ENCODE measurements at regions not wholly inside any gene's neighbourhood (a gene's known extent, or its start where the extent isn't known, plus 50 kb on each side); places are given as distances from the start of the nearest gene placed in this dataset.

DNA sequence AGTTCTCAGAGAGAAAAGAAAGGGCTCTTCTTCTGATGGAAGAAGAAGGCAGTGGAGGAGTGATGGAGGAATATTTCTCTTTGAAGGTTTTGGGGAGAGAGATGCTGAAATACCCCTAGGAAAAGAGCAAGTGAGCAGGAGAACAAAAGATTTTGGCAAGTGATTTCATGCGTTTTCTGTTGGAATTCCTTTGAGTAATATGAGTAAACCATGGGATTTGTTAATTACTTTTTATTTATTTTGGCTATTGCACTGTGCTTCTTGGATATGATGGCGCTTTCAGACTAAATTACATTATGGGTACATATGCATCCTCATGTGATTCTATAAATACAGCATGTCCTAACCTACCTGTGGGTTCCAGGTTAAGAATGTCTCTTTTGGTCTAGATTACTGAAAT, 210.1 kb upstream of the PTGFR start:
- no peak overlapping the region for H3K4me3 ChIP-seq (ENCODE audit: control insufficient read depth in 1 of 7, extremely low read depth in 1 of 7, insufficient read depth in 4 of 7, low read depth in 2 of 7, low read length in 6 of 7)
- no peaks in the 10 kb centered on the region for H3K9me3 ChIP-seq (ENCODE audit: control extremely low read depth in 1 of 5, control insufficient read depth in 4 of 5, insufficient read depth in 2 of 5, low read depth in 1 of 5, low read length in 4 of 5)
- ChIA-PET POLR2A (no interaction called here), CTCF (no interaction called here)
- 100% methylated on average over 1 of the region's 2 CpGs for WGBS (ENCODE audit: insufficient coverage)
- H3K4me1 ChIP-seq (ENCODE audit: control extremely low read depth in 1 of 4, control insufficient read depth in 4 of 4, insufficient read depth in 4 of 4, low read length in 3 of 4) = peaks cover 0 to 12% (median 0%) of the 10 kb centered on the region in 4 experiments
- no peaks in the 10 kb centered on the region for H3K36me3 ChIP-seq (ENCODE audit: control insufficient read depth in 4 of 4, insufficient read depth in 4 of 4, low read length in 3 of 4)
- DNase-seq = no peak
- no peak overlapping the region for H3K27ac ChIP-seq (ENCODE audit: insufficient read depth in 1 of 2, low read depth in 1 of 2, low read length in 2 of 2, poor library complexity in 1 of 2, severe bottlenecking in 2 of 2)
- H3K27me3 ChIP-seq (replicated peaks in 2 of 5; ENCODE audit: control insufficient read depth in 4 of 5, insufficient read depth in 5 of 5, low read length in 4 of 5) = no peaks in the 10 kb centered on the region

DNA sequence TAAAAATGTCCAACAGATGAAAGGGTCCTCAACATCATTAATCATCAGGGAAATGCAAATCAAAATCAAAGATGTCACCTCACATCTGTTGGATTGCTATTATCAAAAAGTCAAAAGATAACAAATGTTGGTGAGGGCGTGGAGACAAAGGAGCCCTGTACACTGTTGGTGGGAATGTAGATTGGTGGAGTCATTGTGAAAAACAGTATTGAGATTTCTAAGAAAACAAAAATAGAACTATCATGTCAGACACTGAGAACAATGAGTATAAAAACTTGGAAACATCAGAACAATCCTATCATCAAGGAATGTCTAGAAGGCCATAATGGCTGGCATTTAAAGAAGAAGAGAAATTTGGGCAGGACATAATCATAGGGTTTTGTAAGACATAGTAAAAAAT, 209.2 kb upstream of the PTGFR start:
- ChIA-PET CTCF (no interaction called here), POLR2A (no interaction called here)
- H3K4me1 ChIP-seq (ENCODE audit: control extremely low read depth in 1 of 4, control insufficient read depth in 4 of 4, insufficient read depth in 4 of 4, low read length in 3 of 4) = peaks cover 0 to 12% (median 0%) of the 10 kb centered on the region in 4 experiments
- no peaks in the 10 kb centered on the region for H3K36me3 ChIP-seq (ENCODE audit: control insufficient read depth in 4 of 4, insufficient read depth in 4 of 4, low read length in 3 of 4)
- WGBS (ENCODE audit: insufficient coverage) = no CpG with 5 or more reads among the region's 1 CpG
- no peaks in the 10 kb centered on the region for H3K9me3 ChIP-seq (ENCODE audit: control extremely low read depth in 1 of 5, control insufficient read depth in 4 of 5, insufficient read depth in 2 of 5, low read depth in 1 of 5, low read length in 4 of 5)
- H3K4me3 ChIP-seq (ENCODE audit: control insufficient read depth in 1 of 7, extremely low read depth in 1 of 7, insufficient read depth in 4 of 7, low read depth in 2 of 7, low read length in 6 of 7) = no peak overlapping the region
- H3K27ac ChIP-seq (ENCODE audit: insufficient read depth in 1 of 2, low read depth in 1 of 2, low read length in 2 of 2, poor library complexity in 1 of 2, severe bottlenecking in 2 of 2) = no peak overlapping the region
- no peaks in the 10 kb centered on the region for H3K27me3 ChIP-seq (replicated peaks in 2 of 5; ENCODE audit: control insufficient read depth in 4 of 5, insufficient read depth in 5 of 5, low read length in 4 of 5)
- DNase-seq = no peak

DNA sequence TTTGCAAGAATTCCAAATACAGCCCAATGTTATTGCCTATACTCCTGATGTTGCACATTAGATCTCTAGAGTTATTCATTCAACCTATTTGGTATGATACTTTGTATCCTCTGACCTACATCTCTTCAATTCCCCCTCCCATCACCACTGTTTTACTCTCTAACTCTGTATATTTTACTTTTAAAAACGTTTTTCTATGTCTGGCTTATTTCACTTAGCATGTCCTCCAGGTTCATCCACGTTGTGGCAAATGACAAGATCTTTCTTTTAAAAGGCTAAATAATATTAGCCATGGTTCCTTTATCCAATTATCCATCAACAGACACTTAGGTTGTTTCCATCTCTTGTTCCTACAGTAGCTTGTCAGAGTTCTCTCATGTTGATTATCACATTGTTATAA, 207.1 kb upstream of the PTGFR start:
- 33% methylated on average over 1 of the region's 2 CpGs for WGBS (ENCODE audit: insufficient coverage)
- peaks cover 0 to 2% (median 0%) of the 10 kb centered on the region in 5 experiments for H3K27me3 ChIP-seq (replicated peaks in 2 of 5; ENCODE audit: control insufficient read depth in 4 of 5, insufficient read depth in 5 of 5, low read length in 4 of 5)
- no peak overlapping the region for H3K4me3 ChIP-seq (ENCODE audit: control insufficient read depth in 1 of 7, extremely low read depth in 1 of 7, insufficient read depth in 4 of 7, low read depth in 2 of 7, low read length in 6 of 7)
- no peaks in the 10 kb centered on the region for H3K4me1 ChIP-seq (ENCODE audit: control extremely low read depth in 1 of 4, control insufficient read depth in 4 of 4, insufficient read depth in 4 of 4, low read length in 3 of 4)
- CTCF ChIA-PET = no interaction called here
- DNase-seq = no peak
- H3K27ac ChIP-seq (ENCODE audit: insufficient read depth in 1 of 2, low read depth in 1 of 2, low read length in 2 of 2, poor library complexity in 1 of 2, severe bottlenecking in 2 of 2) = no peak overlapping the region
- POLR2A ChIA-PET = no interaction called here
- H3K9me3 ChIP-seq (ENCODE audit: control extremely low read depth in 1 of 5, control insufficient read depth in 4 of 5, insufficient read depth in 2 of 5, low read depth in 1 of 5, low read length in 4 of 5) = no peaks in the 10 kb centered on the region
- H3K36me3 ChIP-seq (ENCODE audit: control insufficient read depth in 4 of 4, insufficient read depth in 4 of 4, low read length in 3 of 4) = no peaks in the 10 kb centered on the region

DNA sequence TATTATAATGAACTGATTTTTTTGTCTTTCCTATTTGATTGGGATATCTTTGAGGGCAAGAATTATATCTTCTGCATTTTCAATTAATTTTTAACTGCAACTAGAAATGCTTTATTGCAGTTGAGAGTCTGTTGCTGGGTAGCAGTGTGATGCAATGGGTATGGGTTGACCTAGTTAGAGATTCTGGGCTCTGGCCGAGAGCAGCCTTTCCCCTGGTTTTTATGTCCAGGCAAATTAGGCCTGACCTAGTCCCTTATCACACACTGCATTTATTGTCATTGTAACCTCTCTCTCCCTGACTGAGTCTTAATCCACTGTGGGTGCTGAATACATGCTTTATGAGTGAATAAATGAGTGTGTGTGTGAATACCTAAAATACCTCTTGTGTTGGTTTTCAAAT, 206.4 kb upstream of the PTGFR start:
- POLR2A ChIA-PET = no interaction called here
- Histone ChIP-seq H3K27ac (ENCODE audit: insufficient read depth in 1 of 2, low read depth in 1 of 2, low read length in 2 of 2, poor library complexity in 1 of 2, severe bottlenecking in 2 of 2) (no peak overlapping the region), H3K9me3 (ENCODE audit: control extremely low read depth in 1 of 5, control insufficient read depth in 4 of 5, insufficient read depth in 2 of 5, low read depth in 1 of 5, low read length in 4 of 5) (no peaks in the 10 kb centered on the region), H3K4me1 (ENCODE audit: control extremely low read depth in 1 of 4, control insufficient read depth in 4 of 4, insufficient read depth in 4 of 4, low read length in 3 of 4) (no peaks in the 10 kb centered on the region), H3K36me3 (ENCODE audit: control insufficient read depth in 4 of 4, insufficient read depth in 4 of 4, low read length in 3 of 4) (no peaks in the 10 kb centered on the region), H3K4me3 (ENCODE audit: control insufficient read depth in 1 of 7, extremely low read depth in 1 of 7, insufficient read depth in 4 of 7, low read depth in 2 of 7, low read length in 6 of 7) (no peak overlapping the region), H3K27me3 (replicated peaks in 2 of 5; ENCODE audit: control insufficient read depth in 4 of 5, insufficient read depth in 5 of 5, low read length in 4 of 5) (peaks cover 0 to 2% (median 0%) of the 10 kb centered on the region in 5 experiments)
- no CpG with 5 or more reads among the region's 1 CpG for WGBS (ENCODE audit: insufficient coverage)
- no peak for DNase-seq
- CTCF ChIA-PET = no interaction called here

DNA sequence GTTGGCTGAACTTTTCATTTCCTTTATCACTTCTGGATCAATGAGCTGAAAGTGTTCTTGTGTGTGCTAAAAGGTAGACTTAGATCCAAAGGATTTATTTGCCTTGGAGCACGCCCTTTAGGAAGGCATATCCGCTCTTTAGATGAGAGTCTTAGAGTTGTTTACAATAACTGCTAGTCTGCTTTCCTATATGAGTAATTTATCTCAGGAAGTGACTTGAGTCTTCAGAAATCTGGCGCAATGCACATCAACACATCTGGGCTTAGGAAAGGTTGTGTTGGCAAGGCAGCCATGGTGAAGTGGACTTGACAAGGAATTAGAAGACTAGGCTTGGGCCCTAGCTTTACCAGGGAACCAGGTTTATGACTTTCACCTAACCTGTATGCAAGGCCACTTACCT, 204.1 kb upstream of the PTGFR start:
- POLR2A ChIA-PET = no interaction called here
- 100% methylated on average over 1 of the region's 3 CpGs for WGBS (ENCODE audit: insufficient coverage)
- no peak overlapping the region for H3K4me3 ChIP-seq (ENCODE audit: control insufficient read depth in 1 of 7, extremely low read depth in 1 of 7, insufficient read depth in 4 of 7, low read depth in 2 of 7, low read length in 6 of 7)
- no peak for DNase-seq
- H3K4me1 ChIP-seq (ENCODE audit: control extremely low read depth in 1 of 4, control insufficient read depth in 4 of 4, insufficient read depth in 4 of 4, low read length in 3 of 4) = no peaks in the 10 kb centered on the region
- CTCF ChIA-PET = no interaction called here
- H3K27me3 ChIP-seq (replicated peaks in 2 of 5; ENCODE audit: control insufficient read depth in 4 of 5, insufficient read depth in 5 of 5, low read length in 4 of 5) = peaks cover 0 to 2% (median 0%) of the 10 kb centered on the region in 5 experiments
- no peak overlapping the region for H3K27ac ChIP-seq (ENCODE audit: insufficient read depth in 1 of 2, low read depth in 1 of 2, low read length in 2 of 2, poor library complexity in 1 of 2, severe bottlenecking in 2 of 2)
- H3K9me3 ChIP-seq (ENCODE audit: control extremely low read depth in 1 of 5, control insufficient read depth in 4 of 5, insufficient read depth in 2 of 5, low read depth in 1 of 5, low read length in 4 of 5) = no peaks in the 10 kb centered on the region
- no peaks in the 10 kb centered on the region for H3K36me3 ChIP-seq (ENCODE audit: control insufficient read depth in 4 of 4, insufficient read depth in 4 of 4, low read length in 3 of 4)

DNA sequence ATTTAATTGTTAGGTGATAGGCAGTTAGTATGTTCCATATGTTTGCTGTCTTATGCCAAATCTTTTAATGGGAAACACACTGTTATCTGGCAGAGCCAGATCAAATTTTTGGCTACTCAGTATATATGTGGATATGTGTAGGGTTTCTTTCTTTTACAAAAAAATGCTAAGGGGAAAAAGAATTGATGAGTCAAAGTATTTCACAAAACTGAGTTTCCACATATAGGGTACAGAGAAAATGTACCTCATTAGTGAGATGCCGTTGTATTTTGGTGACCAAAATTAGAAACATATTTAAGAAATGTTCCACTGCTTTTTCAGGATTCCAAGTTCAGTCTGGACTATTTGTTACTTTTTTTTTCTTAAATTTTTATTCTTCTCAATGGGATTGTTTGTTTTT, 201.2 kb upstream of the PTGFR start:
- Histone ChIP-seq H3K4me3 (ENCODE audit: control insufficient read depth in 1 of 7, extremely low read depth in 1 of 7, insufficient read depth in 4 of 7, low read depth in 2 of 7, low read length in 6 of 7) (no peak overlapping the region), H3K27me3 (replicated peaks in 2 of 5; ENCODE audit: control insufficient read depth in 4 of 5, insufficient read depth in 5 of 5, low read length in 4 of 5) (peaks cover 0 to 2% (median 0%) of the 10 kb centered on the region in 5 experiments), H3K36me3 (ENCODE audit: control insufficient read depth in 4 of 4, insufficient read depth in 4 of 4, low read length in 3 of 4) (no peaks in the 10 kb centered on the region), H3K9me3 (ENCODE audit: control extremely low read depth in 1 of 5, control insufficient read depth in 4 of 5, insufficient read depth in 2 of 5, low read depth in 1 of 5, low read length in 4 of 5) (no peaks in the 10 kb centered on the region), H3K4me1 (ENCODE audit: control extremely low read depth in 1 of 4, control insufficient read depth in 4 of 4, insufficient read depth in 4 of 4, low read length in 3 of 4) (no peaks in the 10 kb centered on the region), H3K27ac (ENCODE audit: insufficient read depth in 1 of 2, low read depth in 1 of 2, low read length in 2 of 2, poor library complexity in 1 of 2, severe bottlenecking in 2 of 2) (no peak overlapping the region)
- ChIA-PET CTCF (no interaction called here), POLR2A (no interaction called here)
- no CpG with 5 or more reads among the region's 1 CpG for WGBS (ENCODE audit: insufficient coverage)
- DNase-seq = no peak

DNA sequence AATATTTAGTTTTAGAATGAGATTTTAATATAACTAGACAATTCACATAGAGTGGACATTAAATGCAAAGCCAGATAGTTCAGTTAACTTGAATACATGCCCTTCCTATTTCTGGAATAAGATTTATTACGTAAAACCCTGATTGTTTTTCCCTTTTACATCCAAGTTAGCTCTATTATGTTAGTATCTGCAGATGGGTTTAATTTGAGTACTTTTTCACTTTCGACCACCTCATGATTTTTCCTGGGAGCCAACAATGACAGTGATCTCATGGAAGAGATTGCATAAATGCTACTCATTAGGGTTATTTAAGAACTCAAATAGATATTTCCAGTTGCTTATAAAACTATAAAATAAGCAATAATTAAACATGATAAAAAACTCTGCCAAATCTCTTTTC, 199.4 kb upstream of the PTGFR start:
- Histone ChIP-seq H3K27ac (ENCODE audit: insufficient read depth in 1 of 2, low read depth in 1 of 2, low read length in 2 of 2, poor library complexity in 1 of 2, severe bottlenecking in 2 of 2) (no peak overlapping the region), H3K4me1 (ENCODE audit: control extremely low read depth in 1 of 4, control insufficient read depth in 4 of 4, insufficient read depth in 4 of 4, low read length in 3 of 4) (no peaks in the 10 kb centered on the region), H3K9me3 (ENCODE audit: control extremely low read depth in 1 of 5, control insufficient read depth in 4 of 5, insufficient read depth in 2 of 5, low read depth in 1 of 5, low read length in 4 of 5) (no peaks in the 10 kb centered on the region), H3K27me3 (replicated peaks in 2 of 5; ENCODE audit: control insufficient read depth in 4 of 5, insufficient read depth in 5 of 5, low read length in 4 of 5) (peaks cover 0 to 2% (median 0%) of the 10 kb centered on the region in 5 experiments), H3K36me3 (ENCODE audit: control insufficient read depth in 4 of 4, insufficient read depth in 4 of 4, low read length in 3 of 4) (no peaks in the 10 kb centered on the region), H3K4me3 (ENCODE audit: control insufficient read depth in 1 of 7, extremely low read depth in 1 of 7, insufficient read depth in 4 of 7, low read depth in 2 of 7, low read length in 6 of 7) (no peak overlapping the region)
- ChIA-PET CTCF (no interaction called here), POLR2A (no interaction called here)
- no peak for DNase-seq
- WGBS (ENCODE audit: insufficient coverage) = no CpG with 5 or more reads among the region's 2 CpGs

DNA sequence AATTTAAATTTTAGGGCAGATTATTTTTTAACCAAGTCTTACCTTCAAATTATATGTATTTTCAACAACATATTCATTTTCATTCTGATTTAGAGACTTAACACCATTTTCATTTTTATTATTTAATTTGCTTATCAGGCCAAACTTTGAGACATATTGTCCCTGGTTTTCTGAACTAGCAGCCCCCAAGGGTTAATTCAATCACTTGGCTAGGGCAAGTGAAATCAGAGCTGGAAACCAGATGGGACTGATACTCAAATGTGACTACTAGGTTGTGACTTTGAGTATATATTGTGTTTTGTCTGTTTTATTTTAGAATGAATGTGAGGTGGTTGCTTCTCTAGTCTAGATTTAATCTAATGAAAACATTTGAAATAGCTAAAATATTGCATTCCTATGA, 198.9 kb upstream of the PTGFR start:
- H3K9me3 ChIP-seq (ENCODE audit: control extremely low read depth in 1 of 5, control insufficient read depth in 4 of 5, insufficient read depth in 2 of 5, low read depth in 1 of 5, low read length in 4 of 5) = no peaks in the 10 kb centered on the region
- H3K27me3 ChIP-seq (replicated peaks in 2 of 5; ENCODE audit: control insufficient read depth in 4 of 5, insufficient read depth in 5 of 5, low read length in 4 of 5) = peaks cover 0 to 2% (median 0%) of the 10 kb centered on the region in 5 experiments
- CTCF ChIA-PET = no interaction called here

More for the DNA sequence above, 198.9 kb upstream of the PTGFR start:
- Histone ChIP-seq H3K36me3 (ENCODE audit: control insufficient read depth in 4 of 4, insufficient read depth in 4 of 4, low read length in 3 of 4) (no peaks in the 10 kb centered on the region), H3K27ac (ENCODE audit: insufficient read depth in 1 of 2, low read depth in 1 of 2, low read length in 2 of 2, poor library complexity in 1 of 2, severe bottlenecking in 2 of 2) (no peak overlapping the region), H3K4me1 (ENCODE audit: control extremely low read depth in 1 of 4, control insufficient read depth in 4 of 4, insufficient read depth in 4 of 4, low read length in 3 of 4) (no peaks in the 10 kb centered on the region), H3K4me3 (ENCODE audit: control insufficient read depth in 1 of 7, extremely low read depth in 1 of 7, insufficient read depth in 4 of 7, low read depth in 2 of 7, low read length in 6 of 7) (no peak overlapping the region)
- POLR2A ChIA-PET = no interaction called here
- DNase-seq = no peak
